Activated CD4-positive, alpha-beta T cell treated with anti-CD3 and anti-CD28 coated beads, Interleukin-2, amount 10 ng/mL, durations not matched to agents 24 days and 14 days (primary cell): ENCODE measurements at regions not wholly inside any gene's neighbourhood (a gene's known extent, or its start where the extent isn't known, plus 50 kb on each side); places are given as distances from the start of the nearest gene placed in this dataset.
A peak's percentile ranks its signal among the peaks of the same experiment; 100 is the strongest.
"Not testable (repeated sequence)": the region's sequence is repeated elsewhere in the genome, so short reads cannot be mapped to it uniquely, and the experiment has no call there.

ENCODE experiments used
- DNase-seq: peaks from one replicate; pipeline ENCODE4 v3.0.0; 2022
- H3K27ac Mint-ChIP-seq: one replicate; pipeline ENCODE4 v1.8.0; 2022; ENCODE audit warnings: mild to moderate bottlenecking, mixed read lengths
- H3K27me3 Mint-ChIP-seq: one replicate; pipeline ENCODE4 v1.8.0; 2022; ENCODE audit warnings: mixed read lengths
- H3K36me3 Mint-ChIP-seq: one replicate; pipeline ENCODE4 v1.8.0; 2022; ENCODE audit warnings: low read depth, mild to moderate bottlenecking, mixed read lengths
- H3K4me1 Mint-ChIP-seq: one replicate; pipeline ENCODE4 v1.8.0; 2021; ENCODE audit warnings: mixed read lengths
- H3K4me3 Mint-ChIP-seq: one replicate; pipeline ENCODE4 v1.8.0; 2022; ENCODE audit warnings: mild to moderate bottlenecking, moderate library complexity, mixed read lengths
- H3K9me3 Mint-ChIP-seq: one replicate; pipeline ENCODE4 v1.8.0; 2021; ENCODE audit warnings: mixed read lengths
- intact Hi-C: fragments of 100-400 bp; cut with micrococcal nuclease; formaldehyde crosslinking; loops from one replicate; pipeline ENCODE4 v1.15.1; 2023

GRCh38 chr2:17130627-17131026, 387.6 kb downstream of the RAD51AP2 start:
- H3K9me3 Mint-ChIP-seq, H3K27ac Mint-ChIP-seq, H3K4me3 Mint-ChIP-seq, H3K27me3 Mint-ChIP-seq, H3K4me1 Mint-ChIP-seq, DNase-seq, H3K36me3 Mint-ChIP-seq, intact Hi-C loops: not testable (repeated sequence)

GRCh38 chr2:17125989-17126620, 392.1 kb downstream of the RAD51AP2 start:
- H3K27ac Mint-ChIP-seq = no peak overlapping the region
- intact Hi-C loops = no loop called here
- no peaks in the 10 kb centered on the region for H3K4me1 Mint-ChIP-seq
- H3K27me3 Mint-ChIP-seq = no peaks in the 10 kb centered on the region
- H3K4me3 Mint-ChIP-seq = no peak overlapping the region
- H3K9me3 Mint-ChIP-seq = no peaks in the 10 kb centered on the region
- no peaks in the 10 kb centered on the region for H3K36me3 Mint-ChIP-seq
- DNase-seq = no peak

GRCh38 chr2:17124575-17125318, 393.5 kb downstream of the RAD51AP2 start:
- Mint-ChIP-seq H3K9me3 (no peaks in the 10 kb centered on the region), H3K27ac (no peak overlapping the region), H3K27me3 (no peaks in the 10 kb centered on the region), H3K4me3 (no peak overlapping the region), H3K36me3 (no peaks in the 10 kb centered on the region), H3K4me1 (no peaks in the 10 kb centered on the region)
- no peak for DNase-seq
- intact Hi-C loops = no loop called here

DNA sequence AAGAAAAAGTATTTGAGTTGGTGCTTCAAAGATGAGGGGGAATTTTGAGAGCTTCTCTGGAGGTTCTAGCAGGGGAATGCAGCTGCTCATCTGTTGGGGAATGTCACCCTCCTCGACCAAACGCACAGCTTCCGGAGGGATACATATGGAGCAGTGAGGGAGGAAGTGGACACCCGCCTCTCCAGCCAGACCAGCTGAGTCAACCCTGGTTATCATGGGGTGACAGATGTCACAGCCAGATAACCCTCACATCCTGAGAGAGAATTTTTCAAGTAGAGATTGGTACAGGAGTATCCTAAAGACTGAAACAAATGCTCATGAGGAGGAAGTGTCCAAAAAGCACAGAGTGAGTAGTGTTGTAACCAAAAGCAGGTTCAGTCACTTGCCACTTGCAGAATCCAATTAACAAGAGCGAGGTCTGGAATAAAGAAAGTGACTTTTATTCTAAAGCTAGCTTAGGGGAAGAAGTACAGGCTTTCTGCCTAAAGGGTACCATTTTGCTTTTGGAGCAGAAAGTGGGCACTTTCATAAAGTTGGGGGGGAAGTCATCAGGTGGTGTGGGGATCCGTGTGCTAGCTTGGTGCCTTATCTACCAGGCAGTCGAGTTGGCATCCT, 395.2 kb downstream of the RAD51AP2 start:
- no peaks in the 10 kb centered on the region for H3K9me3 Mint-ChIP-seq
- H3K27ac Mint-ChIP-seq = no peak overlapping the region
- DNase-seq = no peak
- no peaks in the 10 kb centered on the region for H3K27me3 Mint-ChIP-seq
- no peaks in the 10 kb centered on the region for H3K36me3 Mint-ChIP-seq
- no peaks in the 10 kb centered on the region for H3K4me1 Mint-ChIP-seq
- H3K4me3 Mint-ChIP-seq = no peak overlapping the region
- intact Hi-C loops = no loop called here

DNA sequence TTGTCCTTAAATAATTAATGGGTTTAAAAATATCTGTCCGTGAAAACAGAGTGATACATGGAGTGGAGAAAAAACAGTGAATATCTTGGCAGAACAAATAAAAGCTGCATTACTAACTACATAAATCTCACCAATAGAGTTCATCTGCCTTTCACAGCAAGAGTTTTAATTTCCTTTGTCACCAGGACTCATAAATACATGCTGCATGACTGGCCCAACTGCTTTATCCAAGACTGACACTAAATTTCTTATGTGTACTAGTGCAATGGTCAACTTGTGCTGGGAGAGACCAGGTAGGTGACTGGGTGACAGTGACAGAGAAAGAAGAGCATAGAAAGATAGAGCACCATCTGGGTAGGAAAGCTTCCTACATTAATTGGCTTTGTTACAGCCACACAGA, 402.8 kb downstream of the RAD51AP2 start:
- Mint-ChIP-seq H3K36me3 (no peaks in the 10 kb centered on the region), H3K27me3 (no peaks in the 10 kb centered on the region), H3K4me3 (no peak overlapping the region), H3K27ac (no peak overlapping the region), H3K9me3 (no peaks in the 10 kb centered on the region), H3K4me1 (no peaks in the 10 kb centered on the region)
- intact Hi-C loops = no loop called here
- no peak for DNase-seq

DNA sequence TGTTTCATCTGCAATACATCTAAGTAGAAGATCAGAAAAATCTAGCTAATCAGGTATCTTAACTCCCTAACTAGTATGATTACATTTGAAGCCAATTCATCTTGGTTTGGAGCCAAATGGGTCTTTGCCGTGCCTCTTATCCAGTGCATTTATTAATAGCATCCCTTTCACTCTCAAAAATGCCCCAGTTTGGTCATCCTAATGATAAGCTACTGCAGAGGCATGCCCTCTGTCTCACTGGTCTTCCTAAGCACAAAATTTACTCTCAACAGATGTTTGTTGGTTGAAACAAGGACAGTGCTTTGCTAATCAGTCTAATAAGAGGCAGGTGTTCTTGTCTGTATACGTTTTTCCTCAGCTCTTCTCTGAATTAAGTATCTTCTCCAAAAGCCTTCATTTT, 403.2 kb downstream of the RAD51AP2 start:
- no peaks in the 10 kb centered on the region for H3K4me1 Mint-ChIP-seq
- no peaks in the 10 kb centered on the region for H3K27me3 Mint-ChIP-seq
- H3K27ac Mint-ChIP-seq = no peak overlapping the region
- H3K36me3 Mint-ChIP-seq = no peaks in the 10 kb centered on the region
- no peak overlapping the region for H3K4me3 Mint-ChIP-seq
- intact Hi-C loops = no loop called here
- no peaks in the 10 kb centered on the region for H3K9me3 Mint-ChIP-seq
- DNase-seq = no peak

GRCh38 chr2:17107871-17108270, 410.4 kb downstream of the RAD51AP2 start:
- H3K4me1 Mint-ChIP-seq = no peaks in the 10 kb centered on the region
- no peaks in the 10 kb centered on the region for H3K27me3 Mint-ChIP-seq
- no peak overlapping the region for H3K27ac Mint-ChIP-seq
- intact Hi-C loops = no loop called here
- no peak for DNase-seq
- no peaks in the 10 kb centered on the region for H3K9me3 Mint-ChIP-seq
- no peak overlapping the region for H3K4me3 Mint-ChIP-seq
- H3K36me3 Mint-ChIP-seq = no peaks in the 10 kb centered on the region

GRCh38 chr2:17107151-17107550, 411.1 kb downstream of the RAD51AP2 start:
- Mint-ChIP-seq H3K4me3 (no peak overlapping the region), H3K27me3 (no peaks in the 10 kb centered on the region), H3K9me3 (no peaks in the 10 kb centered on the region), H3K27ac (no peak overlapping the region), H3K4me1 (no peaks in the 10 kb centered on the region), H3K36me3 (no peaks in the 10 kb centered on the region)
- no peak for DNase-seq
- intact Hi-C loops = no loop called here

GRCh38 chr2:17106418-17106817, 411.8 kb downstream of the RAD51AP2 start:
- H3K4me1 Mint-ChIP-seq = no peaks in the 10 kb centered on the region
- H3K27ac Mint-ChIP-seq = no peak overlapping the region
- no peak overlapping the region for H3K4me3 Mint-ChIP-seq
- no peak for DNase-seq
- intact Hi-C loops = no loop called here
- no peaks in the 10 kb centered on the region for H3K9me3 Mint-ChIP-seq
- no peaks in the 10 kb centered on the region for H3K27me3 Mint-ChIP-seq
- H3K36me3 Mint-ChIP-seq = no peaks in the 10 kb centered on the region

DNA sequence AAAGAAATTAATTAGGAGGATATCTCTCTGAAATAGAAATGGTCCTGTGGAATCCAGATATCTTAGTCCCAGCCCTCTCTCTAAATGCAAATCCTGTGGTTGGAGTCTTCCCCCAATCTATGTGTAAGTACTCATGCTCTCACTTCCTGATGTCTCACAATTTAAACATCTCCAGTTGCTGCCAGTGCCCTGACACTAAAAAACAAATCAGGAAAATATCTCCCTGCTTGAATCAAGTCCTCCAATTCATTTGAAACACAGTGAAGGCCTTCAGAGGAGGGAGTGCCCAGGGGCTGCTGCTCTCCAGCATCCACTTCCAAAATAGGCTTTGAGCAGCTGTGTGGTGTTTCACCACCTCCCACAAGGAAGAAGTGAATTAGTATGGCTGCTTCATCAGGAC, 413.8 kb downstream of the RAD51AP2 start:
- Mint-ChIP-seq H3K27ac (no peak overlapping the region), H3K9me3 (no peaks in the 10 kb centered on the region), H3K4me3 (no peak overlapping the region), H3K27me3 (no peaks in the 10 kb centered on the region), H3K36me3 (no peaks in the 10 kb centered on the region), H3K4me1 (no peaks in the 10 kb centered on the region)
- intact Hi-C loops = no loop called here
- peak; percentile 23 for DNase-seq

- intact Hi-C loops = no loop called here
- Mint-ChIP-seq H3K27ac (no peak overlapping the region), H3K27me3 (no peaks in the 10 kb centered on the region), H3K4me3 (no peak overlapping the region), H3K9me3 (no peaks in the 10 kb centered on the region), H3K36me3 (no peaks in the 10 kb centered on the region), H3K4me1 (no peaks in the 10 kb centered on the region)
- DNase-seq = peak; percentile 14
These were observed 416.6 kb downstream of the RAD51AP2 start for GRCh38 chr2:17101596-17101995.

DNA sequence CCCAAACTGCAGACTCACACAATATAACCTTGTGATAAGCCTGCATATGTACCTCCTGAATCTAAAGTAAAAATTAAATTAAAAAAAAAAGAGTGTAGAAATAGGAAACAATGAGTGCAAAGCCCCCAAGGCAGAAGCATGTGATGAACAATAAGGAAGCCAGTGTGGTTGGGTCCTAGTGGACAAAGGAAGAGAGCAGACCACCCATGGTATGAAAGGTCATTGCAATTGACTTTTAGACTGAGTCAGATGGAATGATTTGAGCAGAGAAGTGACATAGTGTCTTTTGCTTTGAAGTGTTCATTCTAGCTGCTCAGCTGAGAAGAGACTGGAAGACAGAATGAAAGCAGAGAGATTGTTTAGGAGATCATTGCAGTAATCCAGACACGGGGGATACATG, 417.1 kb downstream of the RAD51AP2 start:
- Mint-ChIP-seq H3K4me3 (no peak overlapping the region), H3K4me1 (no peaks in the 10 kb centered on the region), H3K27me3 (no peaks in the 10 kb centered on the region), H3K27ac (no peak overlapping the region), H3K36me3 (no peaks in the 10 kb centered on the region), H3K9me3 (no peaks in the 10 kb centered on the region)
- DNase-seq = no peak
- intact Hi-C loops = no loop called here

DNA sequence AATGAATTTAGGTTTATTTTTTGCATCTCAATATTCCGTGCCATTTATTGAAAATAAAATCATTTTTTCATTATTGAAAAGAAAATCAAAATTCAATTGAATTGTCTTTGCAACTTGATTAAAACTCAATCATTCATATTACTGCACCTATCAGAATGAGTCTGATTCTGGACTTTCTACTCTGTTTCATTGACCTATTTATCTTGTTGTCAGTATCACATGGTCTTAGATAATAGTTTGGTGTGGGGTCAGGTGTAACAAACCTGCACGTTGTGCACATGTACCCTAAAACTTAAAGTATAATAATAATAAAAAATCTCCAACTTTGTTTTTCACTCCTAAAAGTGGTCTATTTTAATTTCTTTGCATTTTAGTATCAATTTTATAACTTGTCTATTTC, 422.9 kb downstream of the RAD51AP2 start:
- Mint-ChIP-seq H3K27ac (no peak overlapping the region), H3K4me1 (no peaks in the 10 kb centered on the region), H3K36me3 (no peaks in the 10 kb centered on the region), H3K27me3 (no peaks in the 10 kb centered on the region), H3K4me3 (no peak overlapping the region), H3K9me3 (no peaks in the 10 kb centered on the region)
- no peak for DNase-seq
- intact Hi-C loops = no loop called here

- Mint-ChIP-seq H3K27me3 (no peaks in the 10 kb centered on the region), H3K9me3 (no peaks in the 10 kb centered on the region), H3K4me3 (no peak overlapping the region), H3K27ac (no peak overlapping the region), H3K4me1 (no peaks in the 10 kb centered on the region), H3K36me3 (no peaks in the 10 kb centered on the region)
- DNase-seq = no peak
- intact Hi-C loops = no loop called here
These were observed 424.5 kb downstream of the RAD51AP2 start for GRCh38 chr2:17093712-17094111.
